Ovary (tissue), 7 donors: ENCODE measurements at regions not wholly inside any gene's neighbourhood (a gene's known extent, or its start where the extent isn't known, plus 50 kb on each side); places are given as distances from the start of the nearest gene placed in this dataset.
"Not testable (repeated sequence)": the region's sequence is repeated elsewhere in the genome, so short reads cannot be mapped to it uniquely, and the experiment has no call there.

Experiments
- DNase-seq, 5 donors: peaks; one replicate each; pipeline ENCODE4 v3.0.0-alpha.2; 2019 to 2020
- H3K27ac ChIP-seq, 2 donors: fragments of 200-600 bp; one replicate each; pipeline versions ENCODE4 v1.5.1 to v1.8.0; 2019 to 2022
- H3K27me3 ChIP-seq: fragments of 200-600 bp; one replicate; pipeline ENCODE4 v1.8.0; 2022
- H3K36me3 ChIP-seq: fragments of 200-600 bp; sonication (generic); one replicate; pipeline ENCODE4 v1.5.1; 2019
- H3K4me1 ChIP-seq: one replicate; pipeline ENCODE4 v1.8.1; 2013; ENCODE audit warnings: mild to moderate bottlenecking, moderate library complexity; ENCODE audit not compliant: insufficient read depth
- H3K4me3 ChIP-seq: fragments of 200-600 bp; sonication (generic); one replicate; pipeline ENCODE4 v1.5.1; 2017
- H3K9me3 ChIP-seq, 2 donors: fragments of 200-600 bp in 1 of 2; sonication (generic) in 1 of 2; one replicate each; pipeline versions ENCODE4 v1.5.1 to v1.8.1; 2013 to 2019; ENCODE audit warnings: mild to moderate bottlenecking in 1 of 2, moderate library complexity in 1 of 2
- EP300 ChIP-seq: sonication (generic); formaldehyde crosslinking; IDR thresholded peaks from one replicate; pipeline ENCODE4 v1.6.1; 2017; ENCODE audit warnings: antibody characterized with exemption
- POLR2A ChIP-seq: fragments of 450-650 bp; IDR thresholded peaks from one replicate; pipeline ENCODE4 v1.6.1; 2017; ENCODE audit warnings: antibody characterized with exemption, mild to moderate bottlenecking, moderate library complexity
- WGBS, 3 donors: extraction: QIAGEN DNeasy Blood & Tissue Kit in 1 of 3; methylation state at CpG; one replicate each; pipeline versions ENCODE4 v1.1.5 to v1.1.7; 2013 to 2017; 5-methylcytosine and 5-hydroxymethylcytosine counted together
- intact Hi-C, 4 donors: fragments of 100-400 bp; cut with DNase I; formaldehyde crosslinking; loops; one replicate each; pipeline versions ENCODE4 v1.11.0 to v1.15.1; 2022 to 2023
- TF ChIP-seq, protein P1 (sequence below), 3 donors: fragments of 450-650 bp in 2 of 3; fragments of 200-600 bp in 1 of 3; IDR thresholded peaks; one replicate each; pipeline versions ENCODE4 v1.5.1 to v1.8.0; 2016 to 2022; ENCODE audit warnings: antibody characterized with exemption in 3 of 3, mild to moderate bottlenecking in 1 of 3
- donor health status: DM: no; HTN: no; CAD: no; lungs with moderate emphysema.
- donor health status: DM: no; HTN: no; CAD: no.
- donor health status: Bipolar disorder and iron deficiency.
- donor health status: DM: no; HTN: no; CAD: no.
- donor health status: DM: yes; HTN: yes; CAD: no.

DNA sequence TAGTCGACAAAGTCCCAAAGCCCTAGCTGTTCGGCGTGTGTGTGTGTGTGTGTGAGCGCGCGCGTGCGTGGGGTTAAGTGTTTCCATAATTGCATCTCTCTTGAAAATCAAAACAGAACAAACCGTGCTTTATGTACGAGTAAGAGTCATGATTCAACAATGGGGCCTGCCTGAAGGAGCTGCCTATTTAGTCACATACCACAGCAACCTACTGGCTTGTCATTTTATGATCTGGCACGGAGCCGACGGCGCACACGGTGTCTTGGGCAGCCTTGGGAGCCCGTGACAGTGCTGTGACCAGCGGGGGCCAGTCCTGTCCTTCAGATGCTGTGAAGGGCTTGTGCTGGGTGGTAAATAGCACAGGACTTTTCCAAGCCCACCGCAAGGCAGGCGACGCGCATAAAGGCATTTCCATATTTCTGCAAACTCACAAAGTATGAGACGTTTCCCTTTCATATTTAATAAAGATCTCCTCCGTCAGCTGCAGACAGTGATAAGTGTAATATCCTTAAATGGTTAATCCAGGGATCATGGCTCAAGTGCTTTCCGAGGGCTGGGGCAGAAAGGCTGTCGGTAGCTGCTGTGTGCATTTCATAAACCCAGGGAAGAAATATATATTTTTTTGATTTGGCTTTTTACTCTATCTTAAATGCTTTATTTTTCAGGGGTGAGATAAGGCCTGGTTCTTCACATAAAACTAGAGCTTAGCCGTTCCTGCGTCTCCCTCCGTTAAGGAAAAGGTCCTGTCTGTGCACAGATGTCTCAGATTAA, 270.2 kb upstream of the IRX1 start:
- no peaks in the 10 kb centered on the region for H3K9me3 ChIP-seq
- H3K36me3 ChIP-seq = no peaks in the 10 kb centered on the region
- H3K4me1 ChIP-seq = no peaks in the 10 kb centered on the region
- WGBS, 3 donors = 58 to 61% (median 60%) methylated on average over 28 of the region's 28 CpGs
- no peaks in the 10 kb centered on the region for H3K27me3 ChIP-seq
- H3K4me3 ChIP-seq = no peak overlapping the region
- no peak for DNase-seq
- no peak for TF ChIP-seq POLR2A
- TF ChIP-seq, protein P1, sequence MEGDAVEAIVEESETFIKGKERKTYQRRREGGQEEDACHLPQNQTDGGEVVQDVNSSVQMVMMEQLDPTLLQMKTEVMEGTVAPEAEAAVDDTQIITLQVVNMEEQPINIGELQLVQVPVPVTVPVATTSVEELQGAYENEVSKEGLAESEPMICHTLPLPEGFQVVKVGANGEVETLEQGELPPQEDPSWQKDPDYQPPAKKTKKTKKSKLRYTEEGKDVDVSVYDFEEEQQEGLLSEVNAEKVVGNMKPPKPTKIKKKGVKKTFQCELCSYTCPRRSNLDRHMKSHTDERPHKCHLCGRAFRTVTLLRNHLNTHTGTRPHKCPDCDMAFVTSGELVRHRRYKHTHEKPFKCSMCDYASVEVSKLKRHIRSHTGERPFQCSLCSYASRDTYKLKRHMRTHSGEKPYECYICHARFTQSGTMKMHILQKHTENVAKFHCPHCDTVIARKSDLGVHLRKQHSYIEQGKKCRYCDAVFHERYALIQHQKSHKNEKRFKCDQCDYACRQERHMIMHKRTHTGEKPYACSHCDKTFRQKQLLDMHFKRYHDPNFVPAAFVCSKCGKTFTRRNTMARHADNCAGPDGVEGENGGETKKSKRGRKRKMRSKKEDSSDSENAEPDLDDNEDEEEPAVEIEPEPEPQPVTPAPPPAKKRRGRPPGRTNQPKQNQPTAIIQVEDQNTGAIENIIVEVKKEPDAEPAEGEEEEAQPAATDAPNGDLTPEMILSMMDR (IDR thresholded peaks at IDR 0.05) = no peak
- no peak for TF ChIP-seq EP300
- no peak overlapping the region for H3K27ac ChIP-seq
- intact Hi-C loops = no loop called here

DNA sequence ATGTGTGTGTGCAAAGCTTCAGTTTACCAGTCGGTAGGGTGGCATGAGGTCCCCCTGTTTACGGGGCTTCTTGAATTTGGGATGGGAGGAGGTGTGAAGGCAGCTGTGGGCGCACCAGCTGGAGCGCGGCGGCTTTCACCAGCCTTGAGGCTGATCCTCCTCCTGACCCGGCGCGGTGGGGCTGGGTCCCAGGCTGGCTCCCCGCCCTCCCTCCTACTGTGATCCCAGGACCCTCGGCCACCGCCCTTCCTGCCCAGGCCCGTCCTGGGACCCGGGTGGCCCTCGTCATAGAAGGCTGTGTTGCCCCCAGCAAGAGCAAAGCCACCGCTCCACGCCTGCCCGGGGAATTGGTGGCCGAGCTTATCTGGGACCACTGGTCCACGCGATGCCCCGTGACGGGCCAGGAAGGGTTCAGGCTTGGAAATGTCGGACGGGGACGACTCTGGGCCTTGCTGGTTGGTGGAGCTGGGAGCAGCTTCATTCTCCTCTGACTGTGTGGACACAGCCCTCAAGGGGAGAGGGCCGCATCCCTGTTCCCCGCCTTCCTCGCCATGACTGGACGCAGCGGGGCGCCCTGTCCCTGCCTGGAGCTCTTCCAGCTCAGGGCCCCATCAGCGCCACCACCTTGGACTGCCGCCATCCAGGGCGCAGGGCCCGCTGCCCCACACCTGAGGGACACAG, 271.1 kb upstream of the IRX1 start:
- no peak overlapping the region for H3K4me3 ChIP-seq
- H3K27me3 ChIP-seq = no peaks in the 10 kb centered on the region
- intact Hi-C loops = no loop called here
- no peak for TF ChIP-seq EP300
- TF ChIP-seq, protein P1 (IDR thresholded peaks at IDR 0.05) = no peak
- H3K36me3 ChIP-seq = no peaks in the 10 kb centered on the region
- no peaks in the 10 kb centered on the region for H3K4me1 ChIP-seq
- no peak overlapping the region for H3K27ac ChIP-seq
- DNase-seq = no peak
- 86 to 90% (median 87%) methylated on average over 36 of the region's 36 CpGs for WGBS, 3 donors
- H3K9me3 ChIP-seq = no peaks in the 10 kb centered on the region

DNA sequence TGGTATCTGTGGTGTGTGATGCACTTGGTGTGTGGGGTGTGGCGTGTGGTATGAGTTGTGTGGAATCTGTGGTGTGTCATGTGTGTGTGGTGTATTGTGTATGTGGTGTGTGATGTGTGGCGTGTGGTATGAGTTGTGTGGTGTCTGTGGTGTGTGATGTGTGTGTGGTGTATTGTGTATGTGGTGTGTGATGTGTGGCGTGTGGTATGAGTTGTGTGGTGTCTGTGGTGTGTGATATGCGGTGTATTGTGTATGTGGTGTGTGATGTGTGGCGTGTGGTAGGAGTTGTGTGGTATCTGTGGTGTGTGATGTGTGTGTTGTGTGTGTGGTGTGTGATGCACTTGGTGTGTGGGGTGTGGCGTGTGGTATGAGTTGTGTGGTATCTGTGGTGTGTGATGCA, 271.7 kb upstream of the IRX1 start:
- H3K27ac ChIP-seq, H3K4me1 ChIP-seq, DNase-seq, H3K9me3 ChIP-seq, intact Hi-C loops, H3K4me3 ChIP-seq, H3K27me3 ChIP-seq, H3K36me3 ChIP-seq: not testable (repeated sequence)
- 88 to 91% (median 91%) methylated on average over 6 of the region's 6 CpGs for WGBS, 3 donors

DNA sequence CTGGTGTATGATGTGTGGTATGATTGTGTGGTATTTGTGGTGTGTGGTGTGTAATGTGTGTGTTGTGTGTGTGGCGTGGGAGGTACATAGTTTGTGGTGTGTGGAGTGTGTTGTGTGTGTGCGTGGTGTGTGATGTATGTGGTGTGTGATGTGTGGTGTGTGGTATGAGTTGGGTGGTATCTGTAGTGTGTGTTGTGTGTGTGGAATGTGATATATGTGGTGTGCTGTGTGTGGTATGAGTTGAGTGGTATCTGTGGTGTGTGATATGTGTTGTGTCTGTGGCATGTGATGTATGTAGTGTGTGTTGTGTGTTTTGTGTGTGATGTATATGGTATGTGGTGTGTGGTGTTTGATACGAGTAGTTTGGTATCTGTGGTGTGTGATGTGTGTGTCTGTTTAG, 272.5 kb upstream of the IRX1 start:
- H3K27ac ChIP-seq = no peak overlapping the region
- no peaks in the 10 kb centered on the region for H3K4me1 ChIP-seq
- H3K27me3 ChIP-seq = no peaks in the 10 kb centered on the region
- H3K36me3 ChIP-seq = no peaks in the 10 kb centered on the region
- H3K9me3 ChIP-seq = no peaks in the 10 kb centered on the region
- TF ChIP-seq POLR2A (no peak), EP300 (no peak)
- TF ChIP-seq, protein P1 (IDR thresholded peaks at IDR 0.05) = no peak
- 92 to 94% (median 94%) methylated on average over 3 of the region's 3 CpGs for WGBS, 3 donors
- intact Hi-C loops = no loop called here
- no peak overlapping the region for H3K4me3 ChIP-seq
- DNase-seq = no peak

DNA sequence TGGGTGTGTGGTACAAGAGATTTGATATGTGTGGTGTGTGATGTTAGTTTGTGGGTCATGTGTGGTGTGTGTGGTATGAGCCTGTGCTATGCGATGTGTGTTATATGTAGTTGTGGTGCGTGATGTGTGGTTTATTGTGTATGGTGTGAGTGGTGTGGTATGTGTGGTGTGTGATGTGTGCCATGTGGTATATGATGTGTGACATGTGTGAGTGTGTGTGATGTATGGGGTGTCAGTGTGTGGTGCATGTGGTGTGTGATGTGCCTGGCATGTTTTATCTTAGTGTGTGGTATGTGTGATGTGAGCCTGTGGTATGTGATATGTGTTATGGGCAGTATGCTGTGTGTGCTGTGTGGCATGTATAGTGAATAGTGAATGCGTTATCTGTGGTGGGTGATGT, 273.0 kb upstream of the IRX1 start:
- 89 to 95% (median 95%) methylated on average over 3 of the region's 3 CpGs for WGBS, 3 donors
- H3K27ac ChIP-seq = no peak overlapping the region
- H3K27me3 ChIP-seq = no peaks in the 10 kb centered on the region
- intact Hi-C loops = no loop called here
- no peak for DNase-seq
- no peak overlapping the region for H3K4me3 ChIP-seq
- no peaks in the 10 kb centered on the region for H3K4me1 ChIP-seq
- no peaks in the 10 kb centered on the region for H3K36me3 ChIP-seq
- TF ChIP-seq EP300 = no peak
- TF ChIP-seq POLR2A = no peak
- TF ChIP-seq, protein P1 (IDR thresholded peaks at IDR 0.05) = no peak
- H3K9me3 ChIP-seq = no peaks in the 10 kb centered on the region
